Stimulated activated naive CD8-positive, alpha-beta T cell treated with anti-CD3 and anti-CD28 coated beads, Interleukin-15, Interleukin-2, amounts not matched to agents 100 ng/mL and 50 ng/mL, for 24 hours (primary cell): ENCODE measurements at regions not wholly inside any gene's neighbourhood (a gene's known extent, or its start where the extent isn't known, plus 50 kb on each side); places are given as distances from the start of the nearest gene placed in this dataset.
"Not testable (repeated sequence)": the region's sequence is repeated elsewhere in the genome, so short reads cannot be mapped to it uniquely, and the experiment has no call there.

Source experiments
- H3K27ac Mint-ChIP-seq: one replicate; pipeline ENCODE4 v1.8.0; 2021; ENCODE audit warnings: mild to moderate bottlenecking, mixed read lengths
- H3K27me3 Mint-ChIP-seq: one replicate; pipeline ENCODE4 v1.8.0; 2021; ENCODE audit warnings: mixed read lengths
- H3K36me3 Mint-ChIP-seq: one replicate; pipeline ENCODE4 v1.8.0; 2021; ENCODE audit warnings: low read depth, mixed read lengths
- H3K4me1 Mint-ChIP-seq: one replicate; pipeline ENCODE4 v1.8.0; 2021; ENCODE audit warnings: low read depth, mixed read lengths
- H3K4me3 Mint-ChIP-seq: one replicate; pipeline ENCODE4 v1.8.0; 2021; ENCODE audit warnings: mild to moderate bottlenecking, mixed read lengths
- H3K9me3 Mint-ChIP-seq: one replicate; pipeline ENCODE4 v1.8.0; 2021; ENCODE audit warnings: mixed read lengths

DNA sequence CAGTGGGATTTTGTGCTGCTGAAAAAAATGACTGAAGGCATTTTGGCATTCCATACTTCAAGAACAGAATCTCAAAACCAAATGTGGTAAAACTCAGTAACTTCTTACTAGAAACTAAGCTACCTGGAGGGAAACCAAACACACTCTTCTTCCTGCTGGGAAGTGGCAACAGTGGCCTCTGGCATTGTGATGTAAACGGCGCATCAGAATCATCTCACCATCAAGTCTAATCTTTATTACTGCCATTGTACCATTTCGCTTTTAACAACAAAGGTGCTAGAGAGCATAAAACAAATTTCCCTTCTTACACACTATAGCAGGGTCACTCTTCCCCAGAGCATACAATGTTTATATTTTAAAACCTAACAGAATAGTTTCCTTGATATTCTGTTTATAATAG, 101.6 kb upstream of the CEP162 start:
- H3K27ac Mint-ChIP-seq: no peak overlapping the region
- no peaks in the 10 kb centered on the region for H3K4me1 Mint-ChIP-seq
- H3K9me3 Mint-ChIP-seq: no peaks in the 10 kb centered on the region
- H3K27me3 Mint-ChIP-seq: no peaks in the 10 kb centered on the region
- no peaks in the 10 kb centered on the region for H3K36me3 Mint-ChIP-seq
- H3K4me3 Mint-ChIP-seq: no peak overlapping the region

DNA sequence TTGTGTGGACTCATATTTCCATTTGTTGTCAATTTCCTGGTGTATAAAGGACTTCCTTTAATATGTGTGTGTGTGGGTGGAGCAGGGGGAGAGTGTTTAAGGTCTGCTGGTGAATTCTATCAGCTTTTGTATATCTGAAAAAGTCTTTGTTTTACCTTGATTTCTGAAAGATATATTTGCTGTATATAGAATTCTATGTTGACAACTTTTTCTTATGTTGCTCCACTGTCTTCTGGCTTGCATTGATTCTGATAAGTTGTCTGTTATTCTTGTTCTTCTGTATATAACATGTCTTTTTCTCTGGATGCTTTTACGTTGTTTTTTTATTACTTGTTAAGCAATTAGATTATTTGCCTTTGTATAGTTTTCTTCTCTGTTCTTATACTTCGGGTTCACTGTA, 90.0 kb upstream of the CEP162 start:
- H3K4me1 Mint-ChIP-seq: no peaks in the 10 kb centered on the region
- H3K36me3 Mint-ChIP-seq: no peaks in the 10 kb centered on the region

DNA sequence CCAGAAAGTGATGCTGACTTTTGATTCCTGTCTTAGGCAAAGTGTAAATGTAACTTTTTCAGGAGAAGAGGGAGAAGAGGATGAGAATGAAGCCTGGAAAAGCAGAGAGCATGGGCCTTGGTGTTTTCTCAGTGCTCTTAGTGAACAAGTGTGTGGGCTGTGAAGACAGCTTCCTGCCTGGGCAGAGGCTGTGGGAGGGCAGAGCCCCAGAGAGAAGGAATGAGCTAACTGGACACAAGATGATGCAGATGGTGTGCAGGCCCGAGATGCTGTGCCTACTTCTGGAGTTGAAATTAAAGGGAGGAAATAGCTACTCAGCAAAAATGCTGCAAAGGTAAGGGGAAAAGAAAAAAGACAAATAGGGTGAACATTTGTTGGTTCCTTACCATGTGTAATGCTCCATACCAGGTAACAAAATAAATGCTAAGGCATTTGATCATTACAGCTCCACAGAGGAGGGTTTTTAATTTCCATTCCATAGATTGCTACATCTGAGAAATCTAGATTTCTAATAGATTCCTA, 87.0 kb upstream of the CEP162 start:
- Mint-ChIP-seq H3K4me3 (no peak overlapping the region), H3K9me3 (peaks cover 17% of the 10 kb centered on the region), H3K27me3 (peaks cover 3% of the 10 kb centered on the region), H3K27ac (no peak overlapping the region), H3K36me3 (no peaks in the 10 kb centered on the region), H3K4me1 (no peaks in the 10 kb centered on the region)

More for the DNA sequence above, 90.0 kb upstream of the CEP162 start:
- peaks cover 18% of the 10 kb centered on the region for H3K9me3 Mint-ChIP-seq
- no peak overlapping the region for H3K4me3 Mint-ChIP-seq
- no peaks in the 10 kb centered on the region for H3K27me3 Mint-ChIP-seq
- no peak overlapping the region for H3K27ac Mint-ChIP-seq

DNA sequence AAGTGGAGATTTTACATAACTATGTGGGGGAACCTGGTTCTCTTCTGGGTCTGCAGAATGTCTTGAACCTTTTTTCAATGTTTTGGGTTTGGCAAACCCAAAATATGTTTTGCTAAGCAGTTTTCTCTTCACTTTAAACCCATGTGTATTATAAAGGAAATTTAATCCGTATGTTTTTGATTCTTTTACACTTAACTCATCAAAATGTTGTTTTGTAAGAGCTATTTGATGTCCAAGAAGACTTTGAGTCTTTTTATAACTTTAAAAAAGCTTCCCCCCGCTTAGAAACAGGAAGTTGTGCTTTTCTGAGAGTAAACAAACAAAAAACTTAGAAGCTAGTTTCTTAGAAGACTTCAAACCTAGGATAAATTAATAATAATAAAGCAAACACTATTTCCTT, 81.9 kb upstream of the CEP162 start:
- H3K4me3 Mint-ChIP-seq: no peak overlapping the region
- H3K4me1 Mint-ChIP-seq: no peaks in the 10 kb centered on the region
- H3K36me3 Mint-ChIP-seq: no peaks in the 10 kb centered on the region
- H3K9me3 Mint-ChIP-seq: no peaks in the 10 kb centered on the region
- H3K27ac Mint-ChIP-seq: no peak overlapping the region
- H3K27me3 Mint-ChIP-seq: peaks cover 3% of the 10 kb centered on the region

DNA sequence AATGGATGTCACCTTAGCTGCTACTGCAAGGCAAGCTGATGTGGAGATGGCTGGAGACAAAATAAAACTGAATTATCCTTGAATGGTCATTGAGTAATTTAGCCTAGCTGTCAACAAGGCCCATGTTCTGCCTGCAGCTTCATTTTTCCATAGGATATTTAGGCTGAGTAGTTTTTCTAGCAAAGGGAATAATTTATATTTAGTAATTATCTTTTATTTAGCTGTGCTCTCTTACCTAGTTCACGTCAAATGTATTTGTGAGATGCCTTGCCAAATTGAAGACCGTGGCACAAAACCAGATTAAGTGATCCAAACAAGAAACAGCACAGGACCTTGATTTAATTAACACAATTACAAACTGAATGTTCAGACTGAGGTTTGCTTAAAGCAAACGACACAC, 77.4 kb upstream of the CEP162 start:
- no peaks in the 10 kb centered on the region for H3K36me3 Mint-ChIP-seq
- H3K9me3 Mint-ChIP-seq: no peaks in the 10 kb centered on the region
- H3K4me3 Mint-ChIP-seq: no peak overlapping the region
- H3K27ac Mint-ChIP-seq: no peak overlapping the region
- no peaks in the 10 kb centered on the region for H3K4me1 Mint-ChIP-seq
- H3K27me3 Mint-ChIP-seq: no peaks in the 10 kb centered on the region

DNA sequence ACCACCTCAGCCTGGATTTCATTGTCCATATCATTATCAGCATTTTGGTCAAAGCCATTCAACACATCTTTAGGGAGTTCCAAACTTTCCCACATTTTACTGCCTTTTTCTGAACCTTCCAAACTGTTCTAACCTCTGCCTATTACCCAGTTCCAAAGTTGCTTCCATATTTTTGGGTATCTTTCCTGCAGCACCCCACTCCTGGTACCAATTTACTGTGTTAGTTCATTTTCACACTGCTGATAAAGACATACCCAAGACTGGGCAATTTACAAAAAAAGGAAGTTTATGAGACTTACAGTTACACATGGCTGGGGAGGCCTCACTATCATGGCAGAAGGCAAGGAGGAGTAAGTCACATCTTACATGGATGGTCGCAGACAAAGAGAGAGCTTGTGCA, 63.6 kb upstream of the CEP162 start:
- H3K27me3 Mint-ChIP-seq, H3K4me1 Mint-ChIP-seq, H3K27ac Mint-ChIP-seq, H3K4me3 Mint-ChIP-seq, H3K36me3 Mint-ChIP-seq: not testable (repeated sequence)
- peaks cover 33% of the 10 kb centered on the region for H3K9me3 Mint-ChIP-seq

DNA sequence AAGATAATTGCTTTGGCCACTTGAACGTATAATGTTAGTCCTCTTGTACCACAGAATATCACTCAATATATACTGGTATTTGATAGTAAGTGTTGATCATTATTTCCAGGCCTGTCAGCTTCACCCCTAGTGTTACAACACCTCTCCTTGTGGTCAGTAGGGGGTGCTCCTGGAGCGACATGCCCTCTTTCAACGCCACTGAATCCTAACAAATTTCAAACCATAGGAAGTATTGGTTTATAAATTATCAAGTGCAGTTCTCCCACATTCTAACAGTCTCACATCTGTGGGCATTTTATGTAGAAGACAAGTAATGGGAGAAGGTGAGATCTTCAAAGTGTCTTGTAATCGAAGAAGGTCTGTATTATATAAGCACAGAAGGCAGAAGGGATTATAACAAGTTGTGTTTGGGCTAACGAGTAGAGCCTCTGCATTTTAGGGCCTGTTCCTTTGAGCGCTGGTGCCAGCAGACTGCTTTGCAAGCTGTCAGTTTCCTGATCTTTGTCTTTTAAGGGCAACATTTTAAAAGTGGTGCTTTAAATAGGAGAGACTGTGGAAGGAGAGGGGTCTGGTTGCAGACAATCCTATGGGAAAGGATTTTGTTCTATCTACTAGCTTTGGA, 57.1 kb upstream of the CEP162 start:
- Mint-ChIP-seq H3K4me1 (no peaks in the 10 kb centered on the region), H3K27me3 (peaks cover 8% of the 10 kb centered on the region), H3K27ac (no peak overlapping the region), H3K36me3 (no peaks in the 10 kb centered on the region), H3K9me3 (peaks cover 8% of the 10 kb centered on the region), H3K4me3 (no peak overlapping the region)

DNA sequence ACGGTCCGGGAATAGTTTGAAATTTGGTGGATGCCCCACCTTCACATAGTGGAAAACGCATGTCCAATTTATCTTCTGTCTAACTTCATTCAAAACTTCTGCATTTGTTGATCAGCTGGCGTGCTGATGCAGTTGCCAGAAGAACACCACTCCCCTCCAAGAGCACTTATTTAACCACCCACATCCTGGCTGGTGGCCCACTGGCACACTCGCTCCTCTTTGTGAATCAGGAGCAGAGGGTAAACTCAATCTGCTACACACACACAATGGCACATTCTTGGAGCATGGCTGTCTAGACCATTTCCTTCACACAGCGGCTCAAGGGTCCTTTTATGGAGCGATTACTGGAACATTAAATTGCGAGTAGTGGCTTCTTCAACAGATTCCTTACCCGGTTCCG, 55.1 kb upstream of the CEP162 start:
- Mint-ChIP-seq H3K27me3 (peaks cover 11% of the 10 kb centered on the region), H3K27ac (no peak overlapping the region), H3K9me3 (no peaks in the 10 kb centered on the region), H3K4me1 (no peaks in the 10 kb centered on the region), H3K36me3 (no peaks in the 10 kb centered on the region), H3K4me3 (no peak overlapping the region)

DNA sequence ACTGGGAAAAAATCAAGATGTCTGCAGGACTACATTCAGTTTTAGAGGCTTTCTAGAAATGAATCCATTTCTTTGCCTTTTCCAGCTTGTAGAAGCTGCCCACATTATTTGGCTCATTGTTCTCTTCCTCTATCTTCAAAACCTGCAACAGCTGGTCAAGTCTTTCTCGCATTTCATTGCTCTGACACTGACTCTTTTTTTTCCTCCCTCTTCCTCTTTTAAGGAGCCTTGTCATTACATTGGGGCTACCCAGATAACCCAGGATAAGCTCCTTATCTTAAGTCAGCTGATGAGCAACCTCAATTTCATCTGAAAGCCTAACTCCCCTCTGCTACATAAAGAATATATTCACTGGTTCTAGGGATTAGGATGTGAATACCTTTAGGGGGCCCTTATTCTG, 53.2 kb upstream of the CEP162 start:
- no peaks in the 10 kb centered on the region for H3K9me3 Mint-ChIP-seq
- no peaks in the 10 kb centered on the region for H3K36me3 Mint-ChIP-seq
- H3K27me3 Mint-ChIP-seq: peaks cover 11% of the 10 kb centered on the region
- H3K27ac Mint-ChIP-seq: no peak overlapping the region
- H3K4me1 Mint-ChIP-seq: no peaks in the 10 kb centered on the region
- H3K4me3 Mint-ChIP-seq: no peak overlapping the region

DNA sequence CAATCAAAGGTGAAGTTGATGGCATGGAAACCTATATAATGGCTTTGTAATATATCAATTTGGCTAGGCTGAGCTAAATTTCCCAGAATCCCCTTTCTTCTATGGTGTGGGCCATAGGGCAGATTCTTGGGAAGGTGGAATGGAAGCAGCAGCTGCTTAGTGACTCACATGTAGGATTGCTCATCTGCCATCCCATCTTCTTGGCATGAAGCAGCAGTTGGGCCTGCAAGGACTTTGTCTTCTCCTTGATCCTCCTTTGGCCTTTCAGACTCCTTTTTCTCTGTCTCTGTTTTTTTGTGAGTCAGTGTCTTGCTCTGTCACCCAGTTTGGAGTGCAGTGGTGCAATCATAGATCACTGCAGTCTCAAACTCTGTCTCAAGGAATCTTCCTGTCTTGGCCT, 52.6 kb upstream of the CEP162 start:
- no peak overlapping the region for H3K27ac Mint-ChIP-seq
- no peaks in the 10 kb centered on the region for H3K36me3 Mint-ChIP-seq
- H3K4me1 Mint-ChIP-seq: no peaks in the 10 kb centered on the region
- H3K9me3 Mint-ChIP-seq: no peaks in the 10 kb centered on the region
- H3K27me3 Mint-ChIP-seq: peaks cover 11% of the 10 kb centered on the region
- no peak overlapping the region for H3K4me3 Mint-ChIP-seq

DNA sequence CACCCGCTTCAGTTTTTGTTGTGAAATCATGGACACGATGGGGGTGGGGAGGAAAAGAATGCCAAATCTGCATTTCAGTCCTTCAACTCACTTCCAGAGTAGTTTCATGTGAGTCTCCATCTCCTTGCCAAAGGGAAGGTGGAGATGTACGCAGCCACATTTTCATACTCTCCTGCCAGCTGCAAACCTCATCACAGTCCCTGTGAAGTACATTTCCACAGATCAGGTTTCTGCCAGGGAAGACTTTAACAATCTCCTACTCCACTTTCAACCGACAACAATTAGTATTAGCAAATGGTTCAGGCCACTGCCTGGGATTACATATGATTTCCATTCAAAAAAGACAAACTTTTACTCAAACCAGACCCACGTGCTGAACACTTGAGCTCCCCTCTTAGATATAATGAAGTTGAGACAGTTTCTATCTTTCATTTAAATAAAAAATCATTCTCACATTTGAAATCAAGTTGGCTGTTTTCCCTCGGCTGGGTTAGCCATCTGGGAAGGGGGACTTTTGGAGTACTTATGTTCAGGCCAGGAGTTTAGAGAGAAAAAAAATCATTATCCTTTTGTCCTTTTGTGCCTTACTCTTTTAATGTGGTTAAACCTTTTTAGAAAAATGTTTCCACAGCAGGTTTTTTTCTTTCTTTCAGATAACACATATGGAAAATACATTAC, 51.0 kb upstream of the CEP162 start:
- Mint-ChIP-seq H3K9me3 (no peaks in the 10 kb centered on the region), H3K4me3 (no peak overlapping the region), H3K36me3 (no peaks in the 10 kb centered on the region), H3K4me1 (no peaks in the 10 kb centered on the region), H3K27me3 (peaks cover 14% of the 10 kb centered on the region), H3K27ac (no peak overlapping the region)
